Calu3 (cell line): ENCODE measurements at regions not wholly inside any gene's neighbourhood (a gene's known extent, or its start where the extent isn't known, plus 50 kb on each side); places are given as distances from the start of the nearest gene placed in this dataset.

Source experiments
- BruUV-seq: library from RNA; stranded (reverse); fragments of 400-500 nt; replicated peaks from 2 replicates; lab custom pipeline; 2021; lab: Mats Ljungman, UMichigan
- CTCF ChIA-PET: fragments of 300-600 bp; sonication (Branson Sonifier 250); formaldehyde crosslinking; loops from one replicate; lab custom pipeline; 2022; ENCODE audit warnings: antibody characterized with exemption; lab: Charles Lee
- DNase-seq: peaks from one replicate; pipeline ENCODE4 v3.0.0; 2022
- H3K27ac Mint-ChIP-seq: one replicate; pipeline ENCODE4 v1.8.0; 2022; ENCODE audit warnings: mixed read lengths; ENCODE audit not compliant: unreplicated experiment
- H3K27me3 Mint-ChIP-seq: one replicate; pipeline ENCODE4 v1.8.0; 2022; ENCODE audit warnings: mixed read lengths; ENCODE audit not compliant: unreplicated experiment
- H3K36me3 Mint-ChIP-seq: one replicate; pipeline ENCODE4 v1.8.0; 2022; ENCODE audit warnings: mild to moderate bottlenecking, moderate library complexity, mixed read lengths; ENCODE audit not compliant: insufficient read depth, unreplicated experiment
- H3K4me1 Mint-ChIP-seq: one replicate; pipeline ENCODE4 v1.8.0; 2022; ENCODE audit warnings: mild to moderate bottlenecking, low read depth, mixed read lengths; ENCODE audit not compliant: unreplicated experiment
- H3K4me3 Mint-ChIP-seq: one replicate; pipeline ENCODE4 v1.8.0; 2022; ENCODE audit warnings: mild to moderate bottlenecking, low read depth, moderate library complexity, mixed read lengths; ENCODE audit not compliant: unreplicated experiment
- H3K9me3 Mint-ChIP-seq: one replicate; pipeline ENCODE4 v1.8.0; 2022; ENCODE audit warnings: low read depth, mixed read lengths; ENCODE audit not compliant: unreplicated experiment
- CTCF ChIP-seq: fragments of 200-600 bp; IDR thresholded peaks from one replicate; pipeline ENCODE4 v1.8.0; 2022; ENCODE audit warnings: antibody characterized with exemption; ENCODE audit not compliant: unreplicated experiment
- intact Hi-C: fragments of 100-400 bp; cut with micrococcal nuclease; formaldehyde crosslinking; loops from one replicate; pipeline ENCODE4 v1.10.0; 2022; ENCODE audit not compliant: unreplicated experiment

GRCh38 chr3:159796744-159797143 is 191.9 kb upstream of the IL12A start:
- Mint-ChIP-seq H3K27ac (no peak overlapping the region), H3K4me3 (no peak overlapping the region), H3K36me3 (no peaks in the 10 kb centered on the region), H3K4me1 (peaks cover 48% of the 10 kb centered on the region), H3K27me3 (no peaks in the 10 kb centered on the region), H3K9me3 (no peaks in the 10 kb centered on the region)
- CTCF ChIA-PET, result interaction anchor here (1.0 to 1.7 kb wide), 3 partner anchors 9 to 57 kb away, joined by 3 to 6 read pairs (median 5); no protein-coding TSS in a partner anchor
- intact Hi-C loops, result no loop called here
- no peak for DNase-seq
- BruUV-seq, result no TSS peak
- TF ChIP-seq CTCF, result no peak

- no peaks in the 10 kb centered on the region for H3K27me3 Mint-ChIP-seq
- CTCF ChIA-PET, result interaction anchor here (1.4 to 2.1 kb wide), 3 partner anchors 8 to 32 kb away, joined by 5 to 9 read pairs (median 6); no protein-coding TSS in a partner anchor
- H3K9me3 Mint-ChIP-seq, result no peaks in the 10 kb centered on the region
- TF ChIP-seq CTCF, result no peak
- H3K27ac Mint-ChIP-seq, result peak overlapping the region; percentile 42
- no peak for DNase-seq
- H3K36me3 Mint-ChIP-seq, result no peaks in the 10 kb centered on the region
- H3K4me1 Mint-ChIP-seq, result peaks cover 48% of the 10 kb centered on the region
- H3K4me3 Mint-ChIP-seq, result no peak overlapping the region
- intact Hi-C loops, result no loop called here
- no TSS peak for BruUV-seq
Observed at GRCh38 chr3:159797771-159798170, 190.9 kb upstream of the IL12A start.

GRCh38 chr3:159798951-159799350 is 189.7 kb upstream of the IL12A start:
- DNase-seq, result peak; percentile 48
- Mint-ChIP-seq H3K4me1 (peaks cover 49% of the 10 kb centered on the region), H3K27me3 (no peaks in the 10 kb centered on the region), H3K4me3 (no peak overlapping the region), H3K9me3 (no peaks in the 10 kb centered on the region), H3K27ac (peak overlapping the region; percentile 9), H3K36me3 (no peaks in the 10 kb centered on the region)
- no TSS peak for BruUV-seq
- intact Hi-C loops, result loop anchor here (1.0 kb wide), 1 partner anchor 12 kb away; no protein-coding TSS in a partner anchor
- CTCF ChIA-PET, result interaction anchor here (2.1 kb wide), 1 partner anchor 33 kb away, joined by 9 read pairs; no protein-coding TSS in a partner anchor
- TF ChIP-seq CTCF, result no peak

GRCh38 chr3:159800434-159801155 is 188.0 kb upstream of the IL12A start:
- Mint-ChIP-seq H3K4me1 (peaks cover 61% of the 10 kb centered on the region), H3K4me3 (no peak overlapping the region), H3K9me3 (no peaks in the 10 kb centered on the region), H3K27me3 (no peaks in the 10 kb centered on the region), H3K36me3 (no peaks in the 10 kb centered on the region), H3K27ac (no peak overlapping the region)
- BruUV-seq, result no TSS peak
- no peak for DNase-seq
- intact Hi-C loops, result loop anchor here (10.0 kb wide), 2 partner anchors 346 to 956 kb away; no protein-coding TSS in a partner anchor
- CTCF ChIA-PET, result interaction anchor here (0.5 to 1.3 kb wide), 2 partner anchors 9 to 89 kb away, joined by 3 to 5 read pairs; no protein-coding TSS in a partner anchor
- no peak for TF ChIP-seq CTCF
